ENCODE measurements at regions not wholly inside any gene's neighbourhood (a gene's known extent, or its start where the extent isn't known, plus 50 kb on each side); places are given as distances from the start of the nearest gene placed in this dataset.

- Histone ChIP-seq H3K27me3 (ENCODE audit: insufficient read depth, low read depth, low read length) (no peaks in the 10 kb centered on the region), H2AFZ (ENCODE audit: low read depth, low read length) (no peak overlapping the region), H3K4me2 (ENCODE audit: low read length) (no peak overlapping the region), H3K9me2 (ENCODE audit: insufficient read depth, low read length) (no peaks in the 10 kb centered on the region), H4K20me1 (ENCODE audit: insufficient read depth) (no peaks in the 10 kb centered on the region), H3F3A (ENCODE audit: insufficient read depth, low read length, poor library complexity, severe bottlenecking) (no peaks in the 10 kb centered on the region), H3K36me3 (ENCODE audit: insufficient read depth, low read length) (no peaks in the 10 kb centered on the region), H3K79me2 (replicated peaks; ENCODE audit: insufficient read depth, low read length) (no peaks in the 10 kb centered on the region), H3K4me3 (ENCODE audit: low read length) (no peak overlapping the region), H3K9me3 (ENCODE audit: low read length) (no peaks in the 10 kb centered on the region), H3K9ac (ENCODE audit: low read length) (no peak overlapping the region), H3K27ac (ENCODE audit: low read length) (no peak overlapping the region)
- no peak for TF ChIP-seq EZH2 (IDR thresholded peaks at IDR 0.05; ENCODE audit: borderline replicate concordance, insufficient read depth, low read length, poor library complexity, severe bottlenecking)
- no peak for TF ChIP-seq REST (IDR thresholded peaks at IDR 0.05; ENCODE audit: borderline replicate concordance)
- TF ChIP-seq RAD21 (conservative IDR thresholded peaks at IDR 0.05), result no peak
- TF ChIP-seq POLR2AphosphoS5 (IDR thresholded peaks at IDR 0.05), result no peak
- TF ChIP-seq EP300 (conservative IDR thresholded peaks at IDR 0.05; ENCODE audit: poor library complexity, severe bottlenecking), result no peak
- no peak for TF ChIP-seq MXI1 (conservative IDR thresholded peaks at IDR 0.05; ENCODE audit: poor library complexity, severe bottlenecking)
- no peak for TF ChIP-seq TAF1 (IDR thresholded peaks at IDR 0.05; ENCODE audit: low read depth)
- TF ChIP-seq CTCF (IDR thresholded peaks at IDR 0.05; ENCODE audit: poor library complexity, severe bottlenecking), result no peak
Observed at GRCh38 chr6:92623431-92623830, 795.9 kb downstream of the EPHA7 start.

GRCh38 chr6:92617721-92618120 lies 801.6 kb downstream of the EPHA7 start:
- Histone ChIP-seq H3K4me3 (ENCODE audit: low read length) (no peak overlapping the region), H3K36me3 (ENCODE audit: insufficient read depth, low read length) (no peaks in the 10 kb centered on the region), H3F3A (ENCODE audit: insufficient read depth, low read length, poor library complexity, severe bottlenecking) (no peaks in the 10 kb centered on the region), H4K20me1 (ENCODE audit: insufficient read depth) (no peaks in the 10 kb centered on the region), H3K27ac (ENCODE audit: low read length) (no peak overlapping the region), H3K4me2 (ENCODE audit: low read length) (no peak overlapping the region), H3K27me3 (ENCODE audit: insufficient read depth, low read depth, low read length) (no peaks in the 10 kb centered on the region), H3K9me2 (ENCODE audit: insufficient read depth, low read length) (no peaks in the 10 kb centered on the region), H3K9ac (ENCODE audit: low read length) (no peak overlapping the region), H3K9me3 (ENCODE audit: low read length) (no peaks in the 10 kb centered on the region), H3K79me2 (replicated peaks; ENCODE audit: insufficient read depth, low read length) (no peaks in the 10 kb centered on the region), H2AFZ (ENCODE audit: low read depth, low read length) (no peak overlapping the region)
- TF ChIP-seq MXI1 (conservative IDR thresholded peaks at IDR 0.05; ENCODE audit: poor library complexity, severe bottlenecking) (no peak), POLR2AphosphoS5 (IDR thresholded peaks at IDR 0.05) (no peak), EZH2 (IDR thresholded peaks at IDR 0.05; ENCODE audit: borderline replicate concordance, insufficient read depth, low read length, poor library complexity, severe bottlenecking) (no peak), EP300 (conservative IDR thresholded peaks at IDR 0.05; ENCODE audit: poor library complexity, severe bottlenecking) (no peak), CTCF (IDR thresholded peaks at IDR 0.05; ENCODE audit: poor library complexity, severe bottlenecking) (no peak), SMC3 (conservative IDR thresholded peaks at IDR 0.05; ENCODE audit: poor library complexity) (no peak)
